Endodermal cell (in vitro differentiated cells): ENCODE measurements at regions not wholly inside any gene's neighbourhood (a gene's known extent, or its start where the extent isn't known, plus 50 kb on each side); places are given as distances from the start of the nearest gene placed in this dataset.
A peak's percentile ranks its signal among the peaks of the same experiment; 100 is the strongest.

ENCODE experiments used
- DNase-seq: peaks from one replicate; pipeline ENCODE4 v3.0.0-alpha.2; 2017
- H3K27ac ChIP-seq: 2 replicates; pipeline ENCODE4 v1.5.1; 2013; ENCODE audit warnings: mild to moderate bottlenecking, low read depth, low read length, moderate library complexity
- H3K27me3 ChIP-seq: 2 replicates; pipeline ENCODE4 v1.6.1; 2013; ENCODE audit warnings: mild to moderate bottlenecking, low read length, moderate library complexity; ENCODE audit not compliant: insufficient read depth, control insufficient read depth, poor library complexity, severe bottlenecking
- H3K36me3 ChIP-seq: 2 replicates; pipeline ENCODE4 v1.7.0; 2013; ENCODE audit warnings: mild to moderate bottlenecking, low read length, moderate library complexity; ENCODE audit not compliant: control insufficient read depth, insufficient read depth
- H3K4me1 ChIP-seq: one replicate; pipeline ENCODE4 v1.7.0; 2013; ENCODE audit warnings: low read length; ENCODE audit not compliant: control insufficient read depth, insufficient read depth
- H3K4me3 ChIP-seq: 2 replicates; pipeline ENCODE4 v1.5.1; 2013; ENCODE audit warnings: mild to moderate bottlenecking, low read length, moderate library complexity
- H3K9ac ChIP-seq: 2 replicates; pipeline ENCODE4 v1.6.1; 2013; ENCODE audit warnings: mild to moderate bottlenecking, low read length, moderate library complexity; ENCODE audit not compliant: poor library complexity, severe bottlenecking; ENCODE audit errors: extremely low read depth
- H3K9me3 ChIP-seq: 2 replicates; pipeline ENCODE4 v1.6.1; 2013; ENCODE audit warnings: mild to moderate bottlenecking, low read length, moderate library complexity; ENCODE audit not compliant: control insufficient read depth
- H3K27ac Mint-ChIP-seq: 2 replicates; pipeline ENCODE4 v1.8.0; 2020; ENCODE audit warnings: mixed read lengths
- H3K27me3 Mint-ChIP-seq: 2 replicates; pipeline ENCODE4 v1.8.0; 2021; ENCODE audit warnings: mild to moderate bottlenecking, mixed read lengths; ENCODE audit not compliant: insufficient read depth
- H3K36me3 Mint-ChIP-seq: 2 replicates; pipeline ENCODE4 v1.8.0; 2020; ENCODE audit warnings: low read depth, mixed read lengths
- H3K4me1 Mint-ChIP-seq: 2 replicates; pipeline ENCODE4 v1.8.0; 2020; ENCODE audit warnings: mixed read lengths
- H3K4me3 Mint-ChIP-seq: 2 replicates; pipeline ENCODE4 v1.8.0; 2020; ENCODE audit warnings: mild to moderate bottlenecking, moderate library complexity, mixed read lengths
- H3K9me3 Mint-ChIP-seq: 2 replicates; pipeline ENCODE4 v1.8.0; 2020; ENCODE audit warnings: mild to moderate bottlenecking, mixed read lengths
- WGBS, 2 experiments: methylation state at CpG; one replicate each; pipeline versions ENCODE4 v1.1.5 to v1.1.7; 2013; ENCODE audit warnings: missing lambda C conversion rate in 2 of 2, mixed read lengths in 1 of 2; ENCODE audit not compliant: insufficient coverage in 1 of 2, insufficient read length in 1 of 2; 5-methylcytosine and 5-hydroxymethylcytosine counted together
- TF ChIP-seq, protein P1 (sequence below): fragments of 200-600 bp; sonication (generic); conservative IDR thresholded peaks from 2 replicates; pipeline ENCODE4 v1.5.0; 2021; ENCODE audit warnings: antibody characterized with exemption, mild to moderate bottlenecking

DNA sequence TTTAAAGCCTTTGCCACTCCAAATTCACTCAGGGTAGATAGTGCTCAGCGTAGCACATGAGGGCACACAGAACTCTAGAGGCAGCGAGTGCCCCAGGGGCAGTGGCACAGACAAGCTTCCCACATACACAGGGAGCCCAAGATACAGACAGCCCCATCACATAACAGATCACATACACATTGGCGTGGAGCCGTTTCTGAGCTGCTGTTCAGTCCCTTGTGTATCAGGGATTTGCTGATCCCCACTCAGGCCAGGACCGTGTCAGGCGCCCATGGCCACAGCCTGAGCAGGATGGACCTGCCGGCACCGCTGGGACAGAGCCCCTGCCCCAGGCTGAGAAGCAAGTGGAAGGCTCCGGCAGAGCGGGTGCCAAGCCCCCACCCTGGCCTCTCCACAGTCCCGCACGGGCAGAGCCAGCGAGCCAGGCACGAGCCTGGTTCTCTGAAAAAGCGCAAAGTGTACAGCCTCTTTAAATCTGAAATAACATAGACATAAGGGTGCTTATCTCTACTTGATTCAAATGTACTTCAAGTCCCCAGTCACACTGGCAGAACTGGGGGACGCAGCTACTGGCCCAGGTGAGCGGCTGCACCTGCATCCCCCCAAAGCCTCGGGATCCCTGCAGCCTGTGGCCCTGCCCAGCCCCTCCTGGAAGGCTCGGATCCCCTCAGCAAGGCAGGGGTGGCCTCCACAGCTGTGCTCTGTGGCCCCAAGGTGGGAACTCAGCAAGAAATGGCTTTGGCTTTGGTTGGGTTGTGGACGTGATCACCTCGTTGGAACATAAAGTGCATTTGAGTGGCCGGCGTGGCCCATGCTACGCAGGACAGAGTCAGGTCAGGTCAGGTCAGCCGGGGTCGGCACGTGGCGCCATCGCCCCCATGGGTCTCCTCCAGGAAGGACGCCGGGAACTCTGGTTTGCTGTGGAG, 231.3 kb downstream of the ERMARD start:
- H3K36me3 ChIP-seq = no peaks in the 10 kb centered on the region
- H3K27me3 ChIP-seq = no peaks in the 10 kb centered on the region
- DNase-seq = no peak
- no peaks in the 10 kb centered on the region for H3K9me3 Mint-ChIP-seq
- H3K4me3 ChIP-seq = no peak overlapping the region
- H3K9ac ChIP-seq = no peak overlapping the region
- no peaks in the 10 kb centered on the region for H3K36me3 Mint-ChIP-seq
- no peaks in the 10 kb centered on the region for H3K27me3 Mint-ChIP-seq
- WGBS, 2 experiments = 93 to 97% methylated on average over 14 to 31 of the region's 31 CpGs
- TF ChIP-seq, protein P1, sequence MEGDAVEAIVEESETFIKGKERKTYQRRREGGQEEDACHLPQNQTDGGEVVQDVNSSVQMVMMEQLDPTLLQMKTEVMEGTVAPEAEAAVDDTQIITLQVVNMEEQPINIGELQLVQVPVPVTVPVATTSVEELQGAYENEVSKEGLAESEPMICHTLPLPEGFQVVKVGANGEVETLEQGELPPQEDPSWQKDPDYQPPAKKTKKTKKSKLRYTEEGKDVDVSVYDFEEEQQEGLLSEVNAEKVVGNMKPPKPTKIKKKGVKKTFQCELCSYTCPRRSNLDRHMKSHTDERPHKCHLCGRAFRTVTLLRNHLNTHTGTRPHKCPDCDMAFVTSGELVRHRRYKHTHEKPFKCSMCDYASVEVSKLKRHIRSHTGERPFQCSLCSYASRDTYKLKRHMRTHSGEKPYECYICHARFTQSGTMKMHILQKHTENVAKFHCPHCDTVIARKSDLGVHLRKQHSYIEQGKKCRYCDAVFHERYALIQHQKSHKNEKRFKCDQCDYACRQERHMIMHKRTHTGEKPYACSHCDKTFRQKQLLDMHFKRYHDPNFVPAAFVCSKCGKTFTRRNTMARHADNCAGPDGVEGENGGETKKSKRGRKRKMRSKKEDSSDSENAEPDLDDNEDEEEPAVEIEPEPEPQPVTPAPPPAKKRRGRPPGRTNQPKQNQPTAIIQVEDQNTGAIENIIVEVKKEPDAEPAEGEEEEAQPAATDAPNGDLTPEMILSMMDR = peak; percentile 38
- H3K27ac Mint-ChIP-seq = no peak overlapping the region
- no peak overlapping the region for H3K27ac ChIP-seq
- H3K4me3 Mint-ChIP-seq = no peak overlapping the region
- H3K4me1 Mint-ChIP-seq = no peaks in the 10 kb centered on the region
- no peaks in the 10 kb centered on the region for H3K4me1 ChIP-seq
- H3K9me3 ChIP-seq = no peaks in the 10 kb centered on the region

DNA sequence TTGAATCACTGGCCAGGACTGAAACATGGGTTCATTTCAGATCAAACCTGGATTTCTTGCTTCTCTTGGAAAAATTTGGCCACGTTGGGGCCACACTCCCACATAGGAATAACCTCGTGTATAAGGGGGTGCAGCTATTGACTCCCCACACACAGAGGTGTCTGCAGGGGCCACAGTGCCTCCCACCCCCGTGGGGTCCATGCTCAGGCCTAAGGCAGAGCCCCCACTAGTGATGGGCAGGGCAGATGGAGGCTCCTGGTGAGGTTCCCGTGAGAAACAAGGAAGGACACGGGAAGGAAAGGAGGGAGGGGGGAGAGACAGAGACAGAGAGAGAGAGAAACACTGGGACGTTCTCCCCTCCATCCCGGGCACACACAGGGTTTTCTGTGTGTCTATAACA, 230.5 kb downstream of the ERMARD start:
- H3K4me3 ChIP-seq = no peak overlapping the region
- no peak overlapping the region for H3K4me3 Mint-ChIP-seq
- 86 to 93% methylated on average over 7 of the region's 7 CpGs for WGBS, 2 experiments
- no peaks in the 10 kb centered on the region for H3K9me3 Mint-ChIP-seq
- H3K27ac ChIP-seq = no peak overlapping the region
- H3K27ac Mint-ChIP-seq = no peak overlapping the region
- H3K36me3 Mint-ChIP-seq = no peaks in the 10 kb centered on the region
- no peaks in the 10 kb centered on the region for H3K36me3 ChIP-seq
- no peak overlapping the region for H3K9ac ChIP-seq
- TF ChIP-seq, protein P1 = no peak
- no peaks in the 10 kb centered on the region for H3K4me1 ChIP-seq
- H3K4me1 Mint-ChIP-seq = peaks cover under 1% of the 10 kb centered on the region
- no peaks in the 10 kb centered on the region for H3K27me3 Mint-ChIP-seq
- H3K27me3 ChIP-seq = no peaks in the 10 kb centered on the region
- no peak for DNase-seq
- H3K9me3 ChIP-seq = no peaks in the 10 kb centered on the region

DNA sequence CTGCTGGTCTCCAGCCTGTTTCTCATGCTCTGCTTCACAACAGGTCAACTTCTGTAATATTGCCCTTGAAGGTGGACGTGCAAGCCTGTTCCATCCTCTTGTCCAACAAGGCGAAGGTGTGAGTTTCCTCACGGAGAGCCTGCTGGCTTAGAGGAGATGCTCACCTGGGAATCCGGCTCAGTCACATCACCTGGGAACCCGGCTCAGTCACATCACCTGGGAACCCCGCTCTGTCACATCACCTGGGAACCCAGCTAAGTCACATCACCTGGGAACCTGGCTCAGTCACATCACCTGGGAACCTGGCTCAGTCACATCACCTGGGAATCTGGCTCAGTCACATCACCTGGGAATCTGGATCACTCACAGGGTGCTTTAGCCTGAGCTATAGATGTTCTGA, 230.1 kb downstream of the ERMARD start:
- TF ChIP-seq, protein P1 = no peak
- 92 to 94% methylated on average over 6 of the region's 6 CpGs for WGBS, 2 experiments
- Histone ChIP-seq H3K36me3 (no peaks in the 10 kb centered on the region), H3K4me3 (no peak overlapping the region), H3K9ac (no peak overlapping the region), H3K27ac (no peak overlapping the region), H3K27me3 (no peaks in the 10 kb centered on the region), H3K9me3 (no peaks in the 10 kb centered on the region), H3K4me1 (no peaks in the 10 kb centered on the region)
- no peaks in the 10 kb centered on the region for H3K27me3 Mint-ChIP-seq
- no peaks in the 10 kb centered on the region for H3K9me3 Mint-ChIP-seq
- H3K27ac Mint-ChIP-seq = no peak overlapping the region
- no peak for DNase-seq
- no peak overlapping the region for H3K4me3 Mint-ChIP-seq
- H3K36me3 Mint-ChIP-seq = no peaks in the 10 kb centered on the region
- H3K4me1 Mint-ChIP-seq = peaks cover 3% of the 10 kb centered on the region
